SK-N-SH (cell line): ENCODE measurements at regions not wholly inside any gene's neighbourhood (a gene's known extent, or its start where the extent isn't known, plus 50 kb on each side); places are given as distances from the start of the nearest gene placed in this dataset.

Source experiments
- CTCF ChIA-PET: fragments of 300-600, 350-600 bp; formaldehyde crosslinking; extraction: SDS; loops from one replicate; lab custom pipeline; 2021; lab: Yijun Ruan, JAX
- POLR2A ChIA-PET: fragments of 350-600 bp; sonication (Branson Sonifier 250); formaldehyde crosslinking; extraction: SDS; loops from one replicate; lab custom pipeline; 2020; ENCODE audit warnings: antibody characterized with exemption, inconsistent platforms; lab: Yijun Ruan, JAX
- DNase-seq: peaks from one replicate; pipeline ENCODE4 v3.0.0; 2012
- H2AFZ ChIP-seq: fragments of 200-600 bp; sonication (generic); 2 replicates; pipeline ENCODE4 v1.8.1; 2016; ENCODE audit warnings: antibody characterized with exemption, mild to moderate bottlenecking, low read depth
- H3F3A ChIP-seq: fragments of 200-600 bp; sonication (generic); replicated peaks from 2 replicates; pipeline ENCODE3; 2016; ENCODE audit warnings: antibody characterized with exemption, mild to moderate bottlenecking; ENCODE audit not compliant: insufficient read depth
- H3K27ac ChIP-seq, 2 experiments: fragments of 200-500 bp in 1 of 2; fragments of 200-600 bp in 1 of 2; sonication (Bioruptor generic) in 1 of 2; sonication (generic), shearing (Covaris generic) in 1 of 2; 2 replicates each; pipeline versions ENCODE4 v1.5.1 to v1.6.1; 2014 to 2016; ENCODE audit warnings: low read depth in 2 of 2, inconsistent platforms in 1 of 2, low read length in 1 of 2, mild to moderate bottlenecking in 1 of 2, mixed read lengths in 1 of 2
- H3K27me3 ChIP-seq: fragments of 200-600 bp; sonication (generic), shearing (Covaris generic); 2 replicates; pipeline ENCODE4 v1.6.1; 2016; ENCODE audit warnings: mixed run types; ENCODE audit not compliant: insufficient read depth
- H3K36me3 ChIP-seq, 2 experiments: fragments of 200-500 bp in 1 of 2; fragments of 200-600 bp in 1 of 2; sonication (Bioruptor generic) in 1 of 2; sonication (generic) in 1 of 2; replicated peaks in 1 of 2; 2 replicates each; pipeline versions ENCODE3 to v1.5.1; 2014 to 2016; ENCODE audit warnings: low read length in 1 of 2, mild to moderate bottlenecking in 1 of 2; ENCODE audit not compliant: insufficient read depth in 2 of 2, control insufficient read depth in 1 of 2
- H3K4me1 ChIP-seq, 2 experiments: fragments of 200-500 bp in 1 of 2; fragments of 200-600 bp in 1 of 2; sonication (Bioruptor generic) in 1 of 2; sonication (generic), shearing (Covaris generic) in 1 of 2; 2 replicates each; pipeline versions ENCODE4 v1.5.1 to v1.6.1; 2014 to 2016; ENCODE audit warnings: low read depth in 1 of 2, low read length in 1 of 2, mixed run types in 1 of 2; ENCODE audit not compliant: insufficient read depth in 2 of 2, control insufficient read depth in 1 of 2
- H3K4me2 ChIP-seq: fragments of 200-600 bp; sonication (generic), shearing (Covaris generic); 2 replicates; pipeline ENCODE4 v1.6.1; 2017; ENCODE audit warnings: mixed run types
- H3K4me3 ChIP-seq, 2 experiments: fragments of 200-500 bp in 1 of 2; fragments of 200-600 bp in 1 of 2; sonication (Bioruptor generic) in 1 of 2; sonication (generic), shearing (Covaris generic) in 1 of 2; 2 replicates each; pipeline versions ENCODE4 v1.5.1 to v1.8.1; 2014 to 2016; ENCODE audit warnings: low read depth in 2 of 2, inconsistent platforms in 1 of 2, low read length in 1 of 2, mild to moderate bottlenecking in 1 of 2, mixed read lengths in 1 of 2, moderate library complexity in 1 of 2
- H3K79me2 ChIP-seq: fragments of 200-600 bp; sonication (generic); 2 replicates; pipeline ENCODE4 v1.8.1; 2017; ENCODE audit warnings: mild to moderate bottlenecking; ENCODE audit not compliant: insufficient read depth
- H3K9ac ChIP-seq: fragments of 200-600 bp; sonication (generic); 2 replicates; pipeline ENCODE4 v1.6.1; 2017; ENCODE audit warnings: mixed run types
- H3K9me2 ChIP-seq: fragments of 200-600 bp; sonication (generic); 2 replicates; pipeline ENCODE4 v1.6.1; 2017; ENCODE audit warnings: mixed run types
- H3K9me3 ChIP-seq: fragments of 200-600 bp; sonication (generic); 2 replicates; pipeline ENCODE4 v1.6.1; 2017; ENCODE audit warnings: mixed run types, mild to moderate bottlenecking, moderate library complexity
- H4K20me1 ChIP-seq: fragments of 200-600 bp; sonication (generic); 2 replicates; pipeline ENCODE4 v1.6.1; 2017; ENCODE audit warnings: mild to moderate bottlenecking, mixed run types; ENCODE audit not compliant: insufficient read depth
- EP300 ChIP-seq, 2 experiments: IDR thresholded peaks; 2 replicates each; pipeline versions ENCODE4 v1.4.0 to v1.6.1; 2012; ENCODE audit warnings: borderline replicate concordance in 1 of 2, low read depth in 1 of 2, low read length in 1 of 2
- EZH2phosphoT487 ChIP-seq: fragments of 200-600 bp; sonication (generic); IDR thresholded peaks from 2 replicates; pipeline ENCODE4 v1.6.1; 2017; ENCODE audit warnings: low read depth, mixed run types, mild to moderate bottlenecking, antibody characterized with exemption, moderate library complexity, borderline replicate concordance
- FOXJ3 ChIP-seq: sonication (generic); formaldehyde crosslinking; IDR thresholded peaks from 2 replicates; pipeline ENCODE4 v1.5.1; 2020; ENCODE audit warnings: mild to moderate bottlenecking, missing genetic modification reagents
- FOXM1 ChIP-seq: IDR thresholded peaks from 2 replicates; pipeline ENCODE4 v1.4.0; 2012; ENCODE audit warnings: low read depth, mild to moderate bottlenecking
- GATA2 ChIP-seq: sonication (generic); formaldehyde crosslinking; IDR thresholded peaks from 2 replicates; pipeline ENCODE4 v1.5.0; 2020; ENCODE audit warnings: mild to moderate bottlenecking, missing genetic modification reagents
- JUND ChIP-seq: IDR thresholded peaks from 2 replicates; pipeline ENCODE4 v1.4.0; 2012
- NFIC ChIP-seq: IDR thresholded peaks from 2 replicates; pipeline ENCODE4 v1.4.0; 2012; ENCODE audit warnings: borderline replicate concordance
- NRF1 ChIP-seq: IDR thresholded peaks from 2 replicates; pipeline ENCODE4 v1.6.1; 2012; ENCODE audit warnings: low read depth, mild to moderate bottlenecking, low read length
- POLR2AphosphoS5 ChIP-seq: IDR thresholded peaks from 2 replicates; pipeline ENCODE4 v1.6.1; 2012; ENCODE audit warnings: low read depth, low read length
- RAD21 ChIP-seq: IDR thresholded peaks from 2 replicates; pipeline ENCODE4 v1.6.1; 2012; ENCODE audit warnings: mild to moderate bottlenecking, low read length
- RCOR1 ChIP-seq: fragments of 150-350 bp; IDR thresholded peaks from 2 replicates; pipeline ENCODE4 v1.6.1; 2017; ENCODE audit warnings: antibody characterized with exemption, low read length
- REST ChIP-seq: IDR thresholded peaks from 2 replicates; pipeline ENCODE4 v1.6.1; 2012; ENCODE audit warnings: mild to moderate bottlenecking, low read depth, low read length, moderate library complexity
- RXRA ChIP-seq: IDR thresholded peaks from 2 replicates; pipeline ENCODE4 v1.4.0; 2012; ENCODE audit warnings: low read depth, mild to moderate bottlenecking, borderline replicate concordance
- SIN3A ChIP-seq: IDR thresholded peaks from 2 replicates; pipeline ENCODE4 v1.6.1; 2012; ENCODE audit warnings: low read depth, mild to moderate bottlenecking, low read length, moderate library complexity, borderline replicate concordance
- SMC3 ChIP-seq: IDR thresholded peaks from 2 replicates; pipeline ENCODE4 v1.6.1; 2012; ENCODE audit warnings: low read depth, low read length, improper control_type of control experiment
- TAF1 ChIP-seq: IDR thresholded peaks from 2 replicates; pipeline ENCODE4 v1.6.1; 2012; ENCODE audit warnings: low read depth, mild to moderate bottlenecking, low read length, moderate library complexity, borderline replicate concordance
- TEAD4 ChIP-seq: IDR thresholded peaks from 2 replicates; pipeline ENCODE4 v1.4.0; 2012; ENCODE audit warnings: mild to moderate bottlenecking, borderline replicate concordance; ENCODE audit not compliant: insufficient read depth
- YY1 ChIP-seq: IDR thresholded peaks from 2 replicates; pipeline ENCODE4 v1.4.0; 2012; ENCODE audit warnings: low read depth, mild to moderate bottlenecking
- WGBS: methylation state at CpG from one replicate; pipeline ENCODE4 v1.1.6; 2017; ENCODE audit warnings: low lambda C conversion rate; 5-methylcytosine and 5-hydroxymethylcytosine counted together
- TF ChIP-seq, protein P1 (sequence below): IDR thresholded peaks from 2 replicates; pipeline ENCODE4 v1.4.0; 2012; ENCODE audit warnings: low read depth, borderline replicate concordance
- TF ChIP-seq, protein P2 (sequence below): fragments of 150-350 bp; IDR thresholded peaks from 2 replicates; pipeline ENCODE4 v1.6.1; 2016; ENCODE audit warnings: mild to moderate bottlenecking, low read depth, low read length

GRCh38 chr3:189027626-189028155 lies 144.1 kb upstream of the TPRG1 start:
- H3K27ac ChIP-seq, result no peak overlapping the region
- WGBS, result 51% methylated on average over 4 of the region's 4 CpGs
- no peak for DNase-seq
- H3K9ac ChIP-seq, result no peak overlapping the region
- no peaks in the 10 kb centered on the region for H3K36me3 ChIP-seq
- no peaks in the 10 kb centered on the region for H4K20me1 ChIP-seq
- no peaks in the 10 kb centered on the region for H3K79me2 ChIP-seq
- no peaks in the 10 kb centered on the region for H3F3A ChIP-seq
- H3K9me3 ChIP-seq, result no peaks in the 10 kb centered on the region
- ChIA-PET CTCF (interaction anchor here (0.6 kb wide), 1 partner anchor 1414 kb away, joined by 3 read pairs; no protein-coding TSS in a partner anchor), POLR2A (no interaction called here)
- H3K4me1 ChIP-seq, result no peaks in the 10 kb centered on the region; a peak in 1 of 4 replicates
- no peak for TF ChIP-seq YY1
- TF ChIP-seq, protein P1, sequence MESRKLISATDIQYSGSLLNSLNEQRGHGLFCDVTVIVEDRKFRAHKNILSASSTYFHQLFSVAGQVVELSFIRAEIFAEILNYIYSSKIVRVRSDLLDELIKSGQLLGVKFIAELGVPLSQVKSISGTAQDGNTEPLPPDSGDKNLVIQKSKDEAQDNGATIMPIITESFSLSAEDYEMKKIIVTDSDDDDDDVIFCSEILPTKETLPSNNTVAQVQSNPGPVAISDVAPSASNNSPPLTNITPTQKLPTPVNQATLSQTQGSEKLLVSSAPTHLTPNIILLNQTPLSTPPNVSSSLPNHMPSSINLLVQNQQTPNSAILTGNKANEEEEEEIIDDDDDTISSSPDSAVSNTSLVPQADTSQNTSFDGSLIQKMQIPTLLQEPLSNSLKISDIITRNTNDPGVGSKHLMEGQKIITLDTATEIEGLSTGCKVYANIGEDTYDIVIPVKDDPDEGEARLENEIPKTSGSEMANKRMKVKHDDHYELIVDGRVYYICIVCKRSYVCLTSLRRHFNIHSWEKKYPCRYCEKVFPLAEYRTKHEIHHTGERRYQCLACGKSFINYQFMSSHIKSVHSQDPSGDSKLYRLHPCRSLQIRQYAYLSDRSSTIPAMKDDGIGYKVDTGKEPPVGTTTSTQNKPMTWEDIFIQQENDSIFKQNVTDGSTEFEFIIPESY, result no peak
- TF ChIP-seq EZH2phosphoT487, result no peak
- TF ChIP-seq NRF1, result no peak
- TF ChIP-seq POLR2AphosphoS5, result no peak
- TF ChIP-seq RXRA, result no peak
- TF ChIP-seq SIN3A, result no peak
- no peak for TF ChIP-seq EP300 (IDR thresholded peaks at IDR 0.05; ENCODE audit: borderline replicate concordance in 1 of 2, low read depth in 1 of 2, low read length in 1 of 2)
- no peak for TF ChIP-seq FOXJ3 (CRISPR knock-in tag)
- TF ChIP-seq RCOR1, result no peak
- no peak for TF ChIP-seq FOXM1
- TF ChIP-seq NFIC, result no peak
- TF ChIP-seq SMC3, result no peak
- TF ChIP-seq RAD21, result no peak
- TF ChIP-seq TAF1, result no peak
- H3K4me2 ChIP-seq, result no peak overlapping the region
- no peaks in the 10 kb centered on the region for H3K27me3 ChIP-seq
- H2AFZ ChIP-seq, result no peak overlapping the region
- no peaks in the 10 kb centered on the region for H3K9me2 ChIP-seq
- H3K4me3 ChIP-seq, result no peak overlapping the region

DNA sequence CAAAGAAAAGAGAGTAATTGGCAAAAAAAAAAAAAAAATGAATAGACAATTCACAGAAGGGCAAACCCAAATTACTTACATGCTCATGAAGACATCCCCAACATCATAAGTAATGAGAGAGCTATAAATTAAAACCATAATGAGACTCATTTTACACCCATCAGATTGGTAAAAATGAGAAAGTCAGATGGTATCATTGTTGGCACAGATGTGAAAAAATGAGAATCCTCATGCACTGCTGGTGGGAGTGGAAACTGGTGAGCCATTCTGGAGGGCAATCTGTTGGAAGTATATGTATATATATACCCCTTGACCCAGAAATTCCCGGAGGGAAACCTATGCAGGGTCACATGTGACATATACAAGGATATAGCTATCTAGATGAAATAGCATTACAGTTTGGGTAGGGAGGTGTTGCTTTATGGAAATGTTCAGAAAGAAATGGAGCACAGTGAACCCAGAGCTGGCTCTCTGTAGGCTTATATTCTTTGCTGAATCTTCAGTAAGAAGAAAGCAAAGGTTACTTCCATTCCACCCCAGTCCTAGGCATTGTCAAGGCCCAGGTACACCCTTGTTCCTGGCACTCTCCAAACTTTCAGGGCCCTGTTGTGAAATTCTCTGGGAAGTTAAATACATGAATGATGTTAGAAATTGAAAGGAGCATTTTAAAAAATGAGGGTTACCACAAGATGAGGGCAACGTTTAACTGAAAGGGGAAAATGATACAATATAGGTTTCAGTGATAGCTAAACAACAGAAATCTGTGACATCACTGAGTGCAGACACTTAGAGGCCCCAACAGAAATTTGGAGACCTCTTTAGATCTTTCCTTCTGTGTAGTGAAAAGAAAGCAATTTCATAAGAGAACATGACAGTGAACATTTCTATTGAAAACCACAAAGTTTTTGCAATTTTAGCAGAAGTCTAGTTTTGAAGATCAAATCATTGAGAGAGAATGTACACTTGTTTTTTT lies 132.7 kb upstream of the TPRG1 start:
- CTCF ChIA-PET, result no interaction called here
- no peak overlapping the region for H3K27ac ChIP-seq
- H3K79me2 ChIP-seq, result no peaks in the 10 kb centered on the region
- H3K9ac ChIP-seq, result no peak overlapping the region
- DNase-seq, result no peak
- H3K36me3 ChIP-seq, result peaks cover 0 to 5% of the 10 kb centered on the region in 2 experiments
- H3K4me1 ChIP-seq, result no peaks in the 10 kb centered on the region; a peak in 1 of 4 replicates
- no peak overlapping the region for H3K4me3 ChIP-seq
- POLR2A ChIA-PET, result no interaction called here
- no peaks in the 10 kb centered on the region for H3F3A ChIP-seq
- no peak overlapping the region for H2AFZ ChIP-seq
- no peaks in the 10 kb centered on the region for H3K9me2 ChIP-seq
- no peaks in the 10 kb centered on the region for H3K27me3 ChIP-seq
- no peaks in the 10 kb centered on the region for H4K20me1 ChIP-seq
- H3K4me2 ChIP-seq, result no peak overlapping the region
- peaks cover 4% of the 10 kb centered on the region; the same call in 1 of the 2 replicates for H3K9me3 ChIP-seq
- WGBS, result 13% methylated on average over 2 of the region's 2 CpGs
- TF ChIP-seq JUND (no peak), POLR2AphosphoS5 (no peak), SIN3A (no peak), TEAD4 (no peak), REST (no peak), SMC3 (no peak), GATA2 (CRISPR knock-in tag) (no peak), TAF1 (no peak)
- TF ChIP-seq, protein P2, sequence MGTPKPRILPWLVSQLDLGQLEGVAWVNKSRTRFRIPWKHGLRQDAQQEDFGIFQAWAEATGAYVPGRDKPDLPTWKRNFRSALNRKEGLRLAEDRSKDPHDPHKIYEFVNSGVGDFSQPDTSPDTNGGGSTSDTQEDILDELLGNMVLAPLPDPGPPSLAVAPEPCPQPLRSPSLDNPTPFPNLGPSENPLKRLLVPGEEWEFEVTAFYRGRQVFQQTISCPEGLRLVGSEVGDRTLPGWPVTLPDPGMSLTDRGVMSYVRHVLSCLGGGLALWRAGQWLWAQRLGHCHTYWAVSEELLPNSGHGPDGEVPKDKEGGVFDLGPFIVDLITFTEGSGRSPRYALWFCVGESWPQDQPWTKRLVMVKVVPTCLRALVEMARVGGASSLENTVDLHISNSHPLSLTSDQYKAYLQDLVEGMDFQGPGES, result no peak
